Subcutaneous abdominal adipose tissue (tissue), 5 donors: ENCODE measurements at regions not wholly inside any gene's neighbourhood (a gene's known extent, or its start where the extent isn't known, plus 50 kb on each side); places are given as distances from the start of the nearest gene placed in this dataset.

ENCODE experiments used
- H3K27ac ChIP-seq: one replicate; pipeline ENCODE4 v1.7.0; 2013; ENCODE audit warnings: low read depth, mild to moderate bottlenecking, inconsistent platforms, low read length, moderate library complexity
- H3K27me3 ChIP-seq, 5 donors: one replicate each; pipeline ENCODE4 v1.7.0; 2013; ENCODE audit warnings: low read length in 5 of 5, inconsistent platforms in 1 of 5; ENCODE audit not compliant: control insufficient read depth in 5 of 5, insufficient read depth in 4 of 5
- H3K36me3 ChIP-seq, 5 donors: one replicate each; pipeline ENCODE4 v1.7.0; 2013; ENCODE audit warnings: low read length in 5 of 5; ENCODE audit not compliant: control insufficient read depth in 5 of 5, insufficient read depth in 5 of 5
- H3K4me1 ChIP-seq, 5 donors: one replicate each; pipeline ENCODE4 v1.7.0; 2013; ENCODE audit warnings: low read length in 5 of 5, mild to moderate bottlenecking in 3 of 5, moderate library complexity in 1 of 5; ENCODE audit not compliant: control insufficient read depth in 5 of 5, insufficient read depth in 5 of 5
- H3K4me3 ChIP-seq, 5 donors: one replicate each; pipeline ENCODE4 v1.7.0; 2013; ENCODE audit warnings: low read length in 5 of 5, low read depth in 1 of 5
- H3K9ac ChIP-seq, 5 donors: one replicate each; pipeline ENCODE4 v1.7.0; 2013; ENCODE audit warnings: low read length in 5 of 5, mild to moderate bottlenecking in 4 of 5, moderate library complexity in 3 of 5
- H3K9me3 ChIP-seq, 5 donors: one replicate each; pipeline ENCODE4 v1.7.0; 2013; ENCODE audit warnings: low read length in 5 of 5; ENCODE audit not compliant: control insufficient read depth in 5 of 5
- donor health status: healthy.
- donor health status: healthy.
- donor health status: healthy.
- donor health status: healthy.
- donor health status: healthy.

DNA sequence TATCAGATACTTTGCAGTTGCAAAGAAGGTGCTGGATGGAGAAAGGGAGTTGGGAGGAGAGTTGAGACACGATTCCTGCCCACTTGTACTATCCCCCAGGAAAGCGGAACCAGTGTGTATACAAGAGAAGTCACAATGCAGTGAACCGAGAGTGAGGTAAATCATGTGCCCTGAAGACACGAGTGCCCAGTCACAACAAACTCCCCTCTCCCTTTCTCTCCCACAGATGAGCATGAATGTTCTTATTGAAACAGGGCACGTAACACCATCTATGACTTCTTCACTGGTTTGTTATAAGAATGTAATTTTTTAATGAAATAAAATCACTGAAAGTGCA lies 155.7 kb downstream of the IRS1 start:
- Histone ChIP-seq H3K9ac (no peak overlapping the region), H3K27ac (no peak overlapping the region), H3K4me3 (no peak overlapping the region)

DNA sequence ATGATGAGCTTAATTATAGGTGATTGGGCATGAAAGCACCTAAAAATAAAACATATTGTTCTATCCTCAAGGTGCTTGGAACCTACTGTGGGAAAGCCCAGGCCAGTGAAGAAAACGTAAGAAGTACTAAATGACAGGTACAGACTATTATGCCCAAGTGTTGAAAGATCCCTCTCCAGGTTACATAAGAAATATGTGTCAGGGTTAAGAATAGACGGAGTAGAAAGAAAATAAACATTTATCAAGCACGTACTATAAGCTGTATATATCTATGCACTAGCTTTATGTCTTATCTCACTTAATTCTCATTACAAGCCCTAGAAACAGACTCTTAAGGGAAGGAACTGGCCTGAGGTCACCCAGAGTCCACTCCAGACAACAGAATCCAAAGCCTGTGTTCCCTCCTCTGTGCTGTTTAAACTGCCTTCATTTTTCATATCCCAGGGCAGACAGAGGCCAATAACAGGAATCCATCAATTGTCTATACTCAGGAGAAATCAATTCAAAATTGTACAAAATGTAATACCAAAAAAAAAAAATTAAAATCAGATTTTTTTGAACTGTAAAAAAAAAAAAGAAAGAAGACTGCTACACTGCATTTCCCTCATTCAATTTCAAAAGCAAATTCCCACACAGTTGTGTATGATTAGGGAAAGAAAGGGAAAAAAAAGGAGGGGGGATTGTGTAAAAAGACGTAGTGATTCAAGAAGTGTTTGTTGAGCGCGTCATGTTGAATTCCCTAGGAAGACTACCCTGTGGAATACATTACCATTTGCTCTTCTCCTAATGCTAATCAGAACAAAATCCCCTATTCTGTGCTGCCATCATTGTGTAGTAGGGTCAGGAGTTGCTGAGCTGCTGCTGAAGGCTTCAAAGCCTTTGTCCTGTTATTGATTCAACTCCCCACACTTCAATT lies 156.3 kb downstream of the IRS1 start:
- Histone ChIP-seq H3K4me1 (peaks cover 6 to 14% (median 8%) of the 10 kb centered on the region in 5 donors), H3K27me3 (peaks cover 0 to 9% (median 0%) of the 10 kb centered on the region in 5 donors), H3K9me3 (peaks cover 4 to 18% (median 8%) of the 10 kb centered on the region in 5 donors), H3K9ac (no peak overlapping the region), H3K36me3 (no peaks in the 10 kb centered on the region), H3K27ac (no peak overlapping the region), H3K4me3 (no peak overlapping the region)

More for the DNA sequence above, 155.7 kb downstream of the IRS1 start:
- H3K27me3 ChIP-seq = peaks cover 0 to 9% (median 0%) of the 10 kb centered on the region in 5 donors
- H3K36me3 ChIP-seq = no peaks in the 10 kb centered on the region
- peaks cover 4 to 18% (median 8%) of the 10 kb centered on the region in 5 donors for H3K9me3 ChIP-seq
- peaks cover 6 to 14% (median 8%) of the 10 kb centered on the region in 5 donors for H3K4me1 ChIP-seq

DNA sequence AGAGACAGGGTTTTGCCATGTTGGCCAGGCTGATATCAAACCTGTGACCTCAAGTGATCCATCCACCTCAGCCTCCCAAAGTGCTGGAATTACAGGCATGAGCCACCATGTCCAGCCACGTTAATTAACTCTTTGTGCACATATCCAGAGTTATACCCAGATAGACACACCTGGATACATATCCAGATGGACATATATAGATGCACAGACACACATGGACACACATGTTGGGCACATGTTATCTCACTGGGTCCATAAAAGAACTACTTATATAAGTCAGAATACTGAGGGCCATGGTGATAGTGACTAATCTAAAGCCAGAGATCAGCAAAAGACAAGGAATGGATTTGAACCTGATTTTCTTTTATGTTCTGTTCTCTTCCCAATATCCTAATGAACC lies 158.6 kb downstream of the IRS1 start:
- peaks cover 6 to 14% (median 8%) of the 10 kb centered on the region in 5 donors for H3K4me1 ChIP-seq
- H3K9ac ChIP-seq = no peak overlapping the region
- H3K9me3 ChIP-seq = peaks cover 4 to 18% (median 8%) of the 10 kb centered on the region in 5 donors
- H3K36me3 ChIP-seq = no peaks in the 10 kb centered on the region
- H3K27ac ChIP-seq = no peak overlapping the region
- H3K27me3 ChIP-seq = peaks cover 0 to 9% (median 0%) of the 10 kb centered on the region in 5 donors
- no peak overlapping the region for H3K4me3 ChIP-seq

DNA sequence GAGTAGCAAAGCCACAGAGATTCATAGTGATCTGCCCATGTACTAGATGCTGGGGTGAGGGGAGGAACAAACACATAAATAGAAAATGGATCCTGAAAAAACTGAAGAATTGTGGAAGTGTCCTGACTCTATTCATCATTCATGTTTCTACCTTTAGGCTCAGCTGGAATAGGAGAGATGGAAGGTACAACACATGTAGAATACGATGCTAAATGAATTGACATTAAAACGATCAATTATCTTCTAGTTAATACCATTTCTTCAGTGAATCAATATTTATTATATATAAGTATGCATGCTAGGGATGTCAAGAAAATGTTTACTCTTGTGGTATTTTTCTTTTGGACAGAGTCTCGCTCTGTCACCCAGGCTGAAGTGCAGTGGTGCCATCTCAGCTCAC lies 159.1 kb downstream of the IRS1 start:
- H3K9me3 ChIP-seq = peaks cover 4 to 18% (median 8%) of the 10 kb centered on the region in 5 donors
- peaks cover 0 to 4% (median 0%) of the 10 kb centered on the region in 5 donors for H3K27me3 ChIP-seq
- H3K27ac ChIP-seq = no peak overlapping the region
- no peak overlapping the region for H3K9ac ChIP-seq
- H3K4me1 ChIP-seq = peaks cover 6 to 14% (median 8%) of the 10 kb centered on the region in 5 donors
- H3K4me3 ChIP-seq = peak overlapping the region in 1 of 5 donors; percentile 5
- no peaks in the 10 kb centered on the region for H3K36me3 ChIP-seq

DNA sequence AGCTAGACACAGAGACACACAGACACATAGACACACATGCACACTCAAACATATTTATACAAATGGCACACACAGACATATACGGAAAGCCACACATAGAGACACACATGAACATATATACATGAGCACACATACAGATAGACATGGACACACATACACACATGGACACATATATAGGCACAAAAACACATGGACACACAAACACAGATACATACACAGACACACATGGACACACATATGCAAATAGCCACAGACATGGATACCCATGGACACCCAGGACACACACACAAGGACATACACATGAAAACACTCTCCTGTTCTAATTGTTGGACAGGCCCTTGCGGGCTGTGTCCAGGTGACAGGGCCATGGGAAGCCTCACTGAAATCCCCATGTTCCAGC lies 160.1 kb downstream of the IRS1 start:
- H3K4me1 ChIP-seq = peaks cover 3 to 11% (median 8%) of the 10 kb centered on the region in 5 donors
- H3K36me3 ChIP-seq = no peaks in the 10 kb centered on the region
- H3K27me3 ChIP-seq = peaks cover 0 to 3% (median 0%) of the 10 kb centered on the region in 5 donors

DNA sequence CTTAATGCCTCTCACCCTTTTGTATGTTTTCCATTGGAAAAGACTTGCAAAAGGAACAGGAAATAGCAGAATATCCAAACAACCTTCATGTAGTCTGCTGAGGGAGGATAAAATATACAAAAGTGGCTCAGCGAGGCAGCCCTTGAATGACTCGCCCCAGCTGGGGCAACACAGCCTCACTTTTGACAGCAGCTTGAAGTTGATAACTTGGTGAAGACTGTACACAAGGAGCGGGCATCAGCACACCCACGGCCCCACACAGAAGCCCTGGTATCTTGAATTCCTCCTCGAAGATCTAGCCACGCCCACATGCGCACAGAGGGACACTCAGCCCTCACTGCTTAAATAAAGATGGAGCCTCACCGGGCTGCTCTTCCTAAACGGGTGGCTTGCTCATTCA lies 161.0 kb downstream of the IRS1 start:
- peaks cover 4 to 18% (median 8%) of the 10 kb centered on the region in 5 donors for H3K9me3 ChIP-seq
- no peak overlapping the region for H3K27ac ChIP-seq
- H3K9ac ChIP-seq = no peak overlapping the region
- peaks cover 0 to 4% (median under 1%) of the 10 kb centered on the region in 5 donors for H3K4me1 ChIP-seq
- peaks cover 0 to 2% (median 0%) of the 10 kb centered on the region in 5 donors for H3K27me3 ChIP-seq
- no peaks in the 10 kb centered on the region for H3K36me3 ChIP-seq
- no peak overlapping the region for H3K4me3 ChIP-seq

More for the DNA sequence above, 160.1 kb downstream of the IRS1 start:
- peaks cover 4 to 18% (median 8%) of the 10 kb centered on the region in 5 donors for H3K9me3 ChIP-seq
- peak overlapping the region in 1 of 5 donors; percentile 5 for H3K4me3 ChIP-seq
- no peak overlapping the region for H3K27ac ChIP-seq
- H3K9ac ChIP-seq = no peak overlapping the region

DNA sequence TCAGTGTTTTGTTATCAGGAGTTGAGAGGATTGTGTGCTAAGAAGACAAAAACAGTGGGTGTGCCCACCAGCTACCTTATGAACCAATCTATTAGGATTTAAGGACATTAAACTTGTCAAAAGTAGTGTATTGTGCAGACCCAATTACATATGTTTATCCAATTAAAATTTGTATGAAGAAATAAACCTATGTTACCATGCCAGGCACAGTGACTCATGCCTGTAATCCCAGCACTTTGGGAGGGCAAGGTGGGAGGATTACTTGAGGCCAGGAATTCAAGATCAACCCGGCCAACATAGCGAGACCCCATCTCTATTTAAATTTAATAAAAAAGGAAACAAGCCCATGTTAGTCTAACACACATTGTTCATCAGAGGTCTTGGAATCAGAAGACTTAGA lies 162.2 kb downstream of the IRS1 start:
- Histone ChIP-seq H3K27me3 (peaks cover 0 to 2% (median 0%) of the 10 kb centered on the region in 5 donors), H3K4me3 (no peak overlapping the region), H3K36me3 (no peaks in the 10 kb centered on the region), H3K27ac (no peak overlapping the region), H3K9me3 (peaks cover 4 to 18% (median 8%) of the 10 kb centered on the region in 5 donors), H3K4me1 (peaks cover 0 to 3% (median 0%) of the 10 kb centered on the region in 5 donors), H3K9ac (no peak overlapping the region)

DNA sequence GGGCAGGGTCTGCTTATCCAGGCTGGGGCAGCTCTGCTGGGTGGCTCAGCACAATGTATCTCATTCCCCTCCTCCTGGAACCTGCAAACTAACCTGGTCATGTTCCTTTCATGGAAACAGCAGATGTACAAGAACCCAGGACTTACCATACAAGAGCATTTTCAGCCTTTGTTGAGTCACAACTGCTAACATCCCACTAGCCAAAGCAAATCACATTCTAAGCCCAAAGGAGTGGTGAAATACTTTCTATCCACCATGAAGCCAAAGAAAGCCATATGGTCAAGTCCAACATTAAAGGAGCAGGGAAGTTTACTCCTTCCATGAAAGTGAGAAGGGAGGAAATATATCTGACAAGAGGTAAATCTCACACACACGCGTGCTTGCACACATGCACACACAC lies 163.0 kb downstream of the IRS1 start:
- Histone ChIP-seq H3K27ac (no peak overlapping the region), H3K4me1 (peaks cover 0 to 3% (median 0%) of the 10 kb centered on the region in 5 donors), H3K9ac (no peak overlapping the region), H3K36me3 (no peaks in the 10 kb centered on the region), H3K27me3 (peaks cover 0 to 2% (median 0%) of the 10 kb centered on the region in 5 donors), H3K4me3 (no peak overlapping the region), H3K9me3 (peaks cover 4 to 18% (median 8%) of the 10 kb centered on the region in 5 donors)

DNA sequence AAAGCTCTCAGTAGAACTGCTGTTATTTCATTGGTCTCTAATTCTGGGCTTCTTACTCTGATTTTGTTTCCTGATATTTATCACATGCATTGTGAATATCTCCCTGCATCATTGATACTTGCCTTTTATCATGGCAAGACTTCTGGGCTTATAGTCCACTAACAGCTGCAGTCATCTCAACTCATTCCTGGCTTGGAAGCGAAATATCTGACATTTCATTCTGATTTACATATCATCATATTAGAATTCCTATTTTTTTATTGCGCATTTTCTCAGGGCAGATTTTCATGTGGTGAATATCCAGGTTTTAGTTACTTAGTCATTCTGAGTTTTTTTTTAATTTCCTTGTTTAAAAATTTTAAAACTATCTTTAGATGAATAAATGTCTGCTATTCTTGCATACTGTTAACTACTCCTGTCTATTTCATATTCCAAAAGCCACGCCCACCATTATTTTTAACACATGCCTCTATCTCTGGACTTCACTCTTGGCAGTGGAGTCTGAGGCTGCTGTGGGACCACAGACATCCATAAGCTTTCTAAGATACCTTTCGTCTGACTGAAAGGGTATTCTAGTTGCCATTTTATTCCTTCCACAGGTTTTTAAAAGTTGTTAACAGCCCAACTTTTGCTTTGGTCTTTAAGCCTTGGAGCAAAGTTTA lies 164.5 kb downstream of the IRS1 start:
- H3K27ac ChIP-seq = no peak overlapping the region
- peaks cover 0 to 4% (median 3%) of the 10 kb centered on the region in 5 donors for H3K27me3 ChIP-seq
- H3K4me3 ChIP-seq = no peak overlapping the region
- peaks cover 0 to 9% (median 3%) of the 10 kb centered on the region in 5 donors for H3K9me3 ChIP-seq
- H3K36me3 ChIP-seq = no peaks in the 10 kb centered on the region
- no peak overlapping the region for H3K9ac ChIP-seq
- H3K4me1 ChIP-seq = peaks cover 0 to 3% (median 0%) of the 10 kb centered on the region in 5 donors

DNA sequence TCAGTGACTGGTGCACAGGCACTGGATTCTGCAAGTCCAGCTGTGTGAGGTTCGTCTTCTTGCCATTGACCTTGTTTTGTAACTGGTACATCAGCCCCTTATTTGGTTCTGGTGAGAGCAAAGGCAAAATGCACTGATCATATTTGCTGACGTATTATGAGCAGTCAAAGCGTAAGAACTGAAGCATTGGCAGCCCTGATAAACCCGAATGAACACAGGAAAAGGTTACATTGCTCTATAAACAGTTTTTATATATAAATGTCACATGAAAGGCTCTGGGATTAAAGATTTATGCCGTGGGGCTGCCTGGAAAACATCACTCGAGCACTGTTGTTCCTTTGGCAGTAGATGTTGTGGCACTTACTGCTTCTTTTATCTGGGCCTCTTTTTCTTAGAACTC lies 167.9 kb downstream of the IRS1 start:
- H3K36me3 ChIP-seq = no peaks in the 10 kb centered on the region
- H3K27ac ChIP-seq = no peak overlapping the region

More for the DNA sequence above, 167.9 kb downstream of the IRS1 start:
- H3K9me3 ChIP-seq = no peaks in the 10 kb centered on the region
- no peak overlapping the region for H3K4me3 ChIP-seq
- peaks cover 0 to 4% (median 3%) of the 10 kb centered on the region in 5 donors for H3K27me3 ChIP-seq
- peaks cover 0 to 3% (median 0%) of the 10 kb centered on the region in 5 donors for H3K4me1 ChIP-seq
- no peak overlapping the region for H3K9ac ChIP-seq
